ENCODE measurements at regions not wholly inside any gene's neighbourhood (a gene's known extent, or its start where the extent isn't known, plus 50 kb on each side); places are given as distances from the start of the nearest gene placed in this dataset.

DNA sequence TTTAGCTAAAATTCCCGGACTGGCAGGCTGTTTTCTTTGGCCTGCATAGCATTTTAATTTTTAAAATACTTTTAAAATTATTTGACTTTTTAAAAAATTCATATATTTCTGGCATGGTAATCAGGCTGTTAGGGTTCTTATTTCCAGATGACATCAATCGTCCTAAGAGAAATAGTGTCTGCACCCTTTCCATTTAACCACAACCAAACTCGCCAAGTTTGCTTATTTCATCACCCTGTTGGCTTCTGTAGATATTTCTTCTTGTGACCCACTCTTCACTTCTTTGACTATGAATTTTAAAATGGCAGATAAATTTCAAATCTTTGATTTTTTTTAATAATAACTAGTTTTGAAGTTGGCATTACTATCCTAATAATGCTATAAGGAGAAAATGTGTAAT, 675.7 kb upstream of the FTMT start:
- TF ChIP-seq, protein P1, sequence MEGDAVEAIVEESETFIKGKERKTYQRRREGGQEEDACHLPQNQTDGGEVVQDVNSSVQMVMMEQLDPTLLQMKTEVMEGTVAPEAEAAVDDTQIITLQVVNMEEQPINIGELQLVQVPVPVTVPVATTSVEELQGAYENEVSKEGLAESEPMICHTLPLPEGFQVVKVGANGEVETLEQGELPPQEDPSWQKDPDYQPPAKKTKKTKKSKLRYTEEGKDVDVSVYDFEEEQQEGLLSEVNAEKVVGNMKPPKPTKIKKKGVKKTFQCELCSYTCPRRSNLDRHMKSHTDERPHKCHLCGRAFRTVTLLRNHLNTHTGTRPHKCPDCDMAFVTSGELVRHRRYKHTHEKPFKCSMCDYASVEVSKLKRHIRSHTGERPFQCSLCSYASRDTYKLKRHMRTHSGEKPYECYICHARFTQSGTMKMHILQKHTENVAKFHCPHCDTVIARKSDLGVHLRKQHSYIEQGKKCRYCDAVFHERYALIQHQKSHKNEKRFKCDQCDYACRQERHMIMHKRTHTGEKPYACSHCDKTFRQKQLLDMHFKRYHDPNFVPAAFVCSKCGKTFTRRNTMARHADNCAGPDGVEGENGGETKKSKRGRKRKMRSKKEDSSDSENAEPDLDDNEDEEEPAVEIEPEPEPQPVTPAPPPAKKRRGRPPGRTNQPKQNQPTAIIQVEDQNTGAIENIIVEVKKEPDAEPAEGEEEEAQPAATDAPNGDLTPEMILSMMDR (IDR thresholded peaks at IDR 0.05; ENCODE audit: insufficient read depth, low read depth, low read length) = no peak
- no peak overlapping the region for H3K4me3 ChIP-seq (ENCODE audit: low read depth, low read length)
- CTCF ChIA-PET = no interaction called here
- no peak for DNase-seq (ENCODE audit: low read depth)
- no peaks in the 10 kb centered on the region for H3K27me3 ChIP-seq (ENCODE audit: control insufficient read depth, insufficient read depth, low read length)
- no peaks in the 10 kb centered on the region for H3K36me3 ChIP-seq (ENCODE audit: control insufficient read depth, insufficient read depth, low read length)
- POLR2A ChIA-PET = no interaction called here

DNA sequence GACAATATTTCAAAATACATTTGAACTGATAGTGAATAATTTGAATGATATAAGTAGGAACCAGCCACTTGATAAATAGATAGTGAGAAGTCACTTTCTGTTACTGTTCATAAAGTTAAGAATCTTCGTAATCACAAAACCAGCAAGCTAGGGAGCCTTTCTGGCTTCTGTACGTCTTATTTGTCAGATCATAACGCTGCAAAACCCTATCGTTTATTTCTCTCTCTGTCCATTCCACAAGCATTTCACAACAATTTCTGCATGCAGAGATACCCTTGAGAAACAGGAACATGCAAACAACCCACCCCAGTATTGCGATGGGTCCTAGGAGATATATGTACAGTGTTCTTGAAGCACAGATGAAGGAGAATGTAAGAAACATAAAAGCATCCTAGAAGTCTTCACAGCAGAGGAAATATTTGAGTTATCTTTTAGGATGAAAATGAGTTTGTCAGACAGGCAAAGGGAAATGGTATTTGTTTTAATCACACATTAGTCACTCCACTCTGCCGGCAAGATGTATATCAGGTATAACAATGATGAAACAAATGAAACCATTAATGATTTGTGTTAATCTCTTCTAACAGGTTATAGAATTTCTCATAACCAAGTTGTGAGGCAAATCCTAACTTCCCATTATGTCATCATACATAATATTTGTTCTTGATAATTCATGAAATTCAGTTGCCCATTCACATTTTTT, 668.7 kb upstream of the FTMT start:
- Histone ChIP-seq H3K36me3 (ENCODE audit: control insufficient read depth, insufficient read depth, low read length) (no peaks in the 10 kb centered on the region), H3K4me3 (ENCODE audit: low read depth, low read length) (no peak overlapping the region), H3K27me3 (ENCODE audit: control insufficient read depth, insufficient read depth, low read length) (no peaks in the 10 kb centered on the region)
- TF ChIP-seq, protein P1 (IDR thresholded peaks at IDR 0.05; ENCODE audit: insufficient read depth, low read depth, low read length) = no peak
- CTCF ChIA-PET = no interaction called here
- POLR2A ChIA-PET = no interaction called here
- DNase-seq (ENCODE audit: low read depth) = no peak

DNA sequence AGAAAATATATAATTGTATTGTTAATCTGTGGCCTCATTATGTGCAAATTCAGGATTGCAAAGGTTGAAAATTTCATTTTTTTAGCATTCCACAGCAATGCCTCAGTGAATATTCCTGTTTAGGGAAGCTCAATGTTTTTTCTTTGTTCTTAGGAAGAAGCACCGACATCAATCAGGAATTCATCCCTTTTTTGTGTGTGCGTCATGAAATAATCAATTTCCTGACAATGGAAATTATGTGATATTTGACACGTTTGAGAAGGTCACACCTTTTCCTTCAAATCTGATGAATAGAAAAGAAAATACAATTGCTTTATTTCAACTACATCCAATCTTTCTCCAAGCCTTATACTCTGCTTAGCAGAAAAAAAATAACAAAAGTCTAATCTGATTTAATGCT, 662.8 kb upstream of the FTMT start:
- ChIA-PET CTCF (no interaction called here), POLR2A (no interaction called here)
- TF ChIP-seq, protein P1 (IDR thresholded peaks at IDR 0.05; ENCODE audit: insufficient read depth, low read depth, low read length) = no peak
- DNase-seq (ENCODE audit: low read depth) = no peak
- H3K4me3 ChIP-seq (ENCODE audit: low read depth, low read length) = no peak overlapping the region
- H3K27me3 ChIP-seq (ENCODE audit: control insufficient read depth, insufficient read depth, low read length) = no peaks in the 10 kb centered on the region
- H3K36me3 ChIP-seq (ENCODE audit: control insufficient read depth, insufficient read depth, low read length) = no peaks in the 10 kb centered on the region

DNA sequence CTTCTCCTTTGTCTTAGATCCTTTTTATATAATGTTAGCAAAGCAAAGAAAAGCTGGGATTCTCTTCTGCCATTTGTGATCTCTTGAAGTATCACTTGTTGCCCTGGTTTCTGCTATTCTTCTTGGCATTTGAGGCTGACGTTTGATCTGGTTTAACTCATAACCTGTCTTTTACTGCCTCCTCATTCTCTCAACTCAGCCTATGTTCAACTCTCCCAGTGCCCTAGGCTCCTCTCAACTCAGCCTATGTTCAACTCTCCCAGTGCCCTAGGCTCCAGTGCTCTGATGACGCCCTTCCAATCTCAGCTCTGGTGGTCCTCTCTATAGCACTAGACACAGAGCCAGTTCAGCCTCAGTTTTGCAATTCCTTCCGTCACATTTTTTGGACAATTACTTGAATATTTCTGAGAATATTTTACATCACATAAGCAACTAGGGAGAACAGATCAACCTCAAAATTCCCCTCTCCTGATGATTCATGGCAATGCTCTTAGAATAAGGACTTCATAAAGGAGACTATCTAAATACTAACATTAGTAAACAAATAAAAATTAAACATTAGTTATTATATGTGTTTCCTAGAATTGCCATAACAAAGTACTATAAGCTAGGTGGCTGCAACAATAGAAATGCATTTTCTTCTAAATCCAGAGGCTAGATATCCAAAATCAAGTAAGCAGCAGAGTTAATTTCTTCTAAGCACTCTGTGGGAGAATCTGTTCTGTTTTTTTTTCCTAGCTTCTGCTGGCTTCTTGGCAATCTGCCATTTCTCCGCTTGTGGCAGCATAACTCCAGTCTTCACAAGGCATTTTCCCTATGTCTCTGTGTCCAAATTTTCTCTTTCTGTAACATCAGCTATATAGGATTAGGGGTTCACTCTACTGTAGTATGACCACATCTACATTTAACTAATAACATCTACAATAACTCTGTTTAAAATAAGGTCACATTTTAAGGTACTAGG, 662.1 kb upstream of the FTMT start:
- ChIA-PET CTCF (no interaction called here), POLR2A (no interaction called here)
- no peak overlapping the region for H3K4me3 ChIP-seq (ENCODE audit: low read depth, low read length)
- TF ChIP-seq, protein P1 (IDR thresholded peaks at IDR 0.05; ENCODE audit: insufficient read depth, low read depth, low read length) = no peak
- no peaks in the 10 kb centered on the region for H3K27me3 ChIP-seq (ENCODE audit: control insufficient read depth, insufficient read depth, low read length)
- no peak for DNase-seq (ENCODE audit: low read depth)
- H3K36me3 ChIP-seq (ENCODE audit: control insufficient read depth, insufficient read depth, low read length) = no peaks in the 10 kb centered on the region

DNA sequence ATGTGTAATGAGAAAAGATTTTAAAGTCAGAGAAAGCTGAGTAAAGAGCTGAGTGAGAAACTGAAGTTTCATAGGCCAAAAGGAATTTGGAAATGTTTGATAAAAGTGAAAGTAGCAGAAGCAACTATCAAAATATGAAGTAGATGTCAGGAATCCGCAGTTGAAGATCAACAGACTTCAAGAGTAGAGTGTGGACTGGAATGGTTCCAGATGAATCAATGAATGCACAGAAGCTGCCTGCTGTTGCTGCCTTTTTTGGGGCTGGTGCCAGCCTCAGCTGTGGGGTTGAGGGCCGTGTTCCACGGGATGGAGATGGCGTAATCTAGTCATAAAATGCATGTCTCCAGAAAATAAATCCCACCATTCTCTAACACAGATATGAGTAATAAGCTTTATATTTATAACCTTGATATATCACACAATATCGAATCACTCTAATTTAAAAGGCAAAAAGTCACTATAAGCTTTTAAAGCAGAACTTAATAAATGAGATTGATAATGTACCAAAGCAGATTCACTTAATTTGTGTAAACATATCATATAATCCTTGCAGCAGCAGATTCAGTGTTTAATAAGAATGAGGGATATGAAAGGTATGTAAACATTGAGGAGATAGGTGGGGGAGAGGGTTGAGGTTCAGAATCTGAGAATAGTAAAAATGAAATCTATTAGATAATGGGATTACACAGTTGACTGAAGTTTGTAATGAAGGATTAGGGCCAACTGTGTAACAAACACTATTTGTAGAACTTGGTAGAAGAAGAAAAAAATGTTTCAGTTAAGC, 652.3 kb upstream of the FTMT start:
- no peaks in the 10 kb centered on the region for H3K36me3 ChIP-seq (ENCODE audit: control insufficient read depth, insufficient read depth, low read length)
- H3K4me3 ChIP-seq (ENCODE audit: low read depth, low read length) = no peak overlapping the region
- TF ChIP-seq, protein P1 (IDR thresholded peaks at IDR 0.05; ENCODE audit: insufficient read depth, low read depth, low read length) = no peak
- POLR2A ChIA-PET = no interaction called here
- CTCF ChIA-PET = no interaction called here
- H3K27me3 ChIP-seq (ENCODE audit: control insufficient read depth, insufficient read depth, low read length) = no peaks in the 10 kb centered on the region
- no peak for DNase-seq (ENCODE audit: low read depth)
